ENCODE measurements at regions not wholly inside any gene's neighbourhood (a gene's known extent, or its start where the extent isn't known, plus 50 kb on each side); places are given as distances from the start of the nearest gene placed in this dataset.

- TF ChIP-seq CTCF (IDR thresholded peaks at IDR 0.05; ENCODE audit: low read depth, low read length, missing input control): no peak
- TF ChIP-seq YY1 (IDR thresholded peaks at IDR 0.05): no peak
- TF ChIP-seq SP1 (IDR thresholded peaks at IDR 0.05): no peak
- TF ChIP-seq JUND (IDR thresholded peaks at IDR 0.05): no peak
- no peak for TF ChIP-seq GABPA (IDR thresholded peaks at IDR 0.05 in 1 of 2, conservative IDR thresholded peaks at IDR 0.05 in 1 of 2)
- TF ChIP-seq, protein P1, sequence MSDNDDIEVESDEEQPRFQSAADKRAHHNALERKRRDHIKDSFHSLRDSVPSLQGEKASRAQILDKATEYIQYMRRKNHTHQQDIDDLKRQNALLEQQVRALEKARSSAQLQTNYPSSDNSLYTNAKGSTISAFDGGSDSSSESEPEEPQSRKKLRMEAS (IDR thresholded peaks at IDR 0.05): no peak
- TF ChIP-seq, protein P2, sequence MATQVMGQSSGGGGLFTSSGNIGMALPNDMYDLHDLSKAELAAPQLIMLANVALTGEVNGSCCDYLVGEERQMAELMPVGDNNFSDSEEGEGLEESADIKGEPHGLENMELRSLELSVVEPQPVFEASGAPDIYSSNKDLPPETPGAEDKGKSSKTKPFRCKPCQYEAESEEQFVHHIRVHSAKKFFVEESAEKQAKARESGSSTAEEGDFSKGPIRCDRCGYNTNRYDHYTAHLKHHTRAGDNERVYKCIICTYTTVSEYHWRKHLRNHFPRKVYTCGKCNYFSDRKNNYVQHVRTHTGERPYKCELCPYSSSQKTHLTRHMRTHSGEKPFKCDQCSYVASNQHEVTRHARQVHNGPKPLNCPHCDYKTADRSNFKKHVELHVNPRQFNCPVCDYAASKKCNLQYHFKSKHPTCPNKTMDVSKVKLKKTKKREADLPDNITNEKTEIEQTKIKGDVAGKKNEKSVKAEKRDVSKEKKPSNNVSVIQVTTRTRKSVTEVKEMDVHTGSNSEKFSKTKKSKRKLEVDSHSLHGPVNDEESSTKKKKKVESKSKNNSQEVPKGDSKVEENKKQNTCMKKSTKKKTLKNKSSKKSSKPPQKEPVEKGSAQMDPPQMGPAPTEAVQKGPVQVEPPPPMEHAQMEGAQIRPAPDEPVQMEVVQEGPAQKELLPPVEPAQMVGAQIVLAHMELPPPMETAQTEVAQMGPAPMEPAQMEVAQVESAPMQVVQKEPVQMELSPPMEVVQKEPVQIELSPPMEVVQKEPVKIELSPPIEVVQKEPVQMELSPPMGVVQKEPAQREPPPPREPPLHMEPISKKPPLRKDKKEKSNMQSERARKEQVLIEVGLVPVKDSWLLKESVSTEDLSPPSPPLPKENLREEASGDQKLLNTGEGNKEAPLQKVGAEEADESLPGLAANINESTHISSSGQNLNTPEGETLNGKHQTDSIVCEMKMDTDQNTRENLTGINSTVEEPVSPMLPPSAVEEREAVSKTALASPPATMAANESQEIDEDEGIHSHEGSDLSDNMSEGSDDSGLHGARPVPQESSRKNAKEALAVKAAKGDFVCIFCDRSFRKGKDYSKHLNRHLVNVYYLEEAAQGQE (IDR thresholded peaks at IDR 0.05): no peak
- no peak for TF ChIP-seq TAF1 (conservative IDR thresholded peaks at IDR 0.05)
- no peak for TF ChIP-seq NR2F2 (IDR thresholded peaks at IDR 0.05)
- TF ChIP-seq, protein P3, sequence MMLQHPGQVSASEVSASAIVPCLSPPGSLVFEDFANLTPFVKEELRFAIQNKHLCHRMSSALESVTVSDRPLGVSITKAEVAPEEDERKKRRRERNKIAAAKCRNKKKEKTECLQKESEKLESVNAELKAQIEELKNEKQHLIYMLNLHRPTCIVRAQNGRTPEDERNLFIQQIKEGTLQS (IDR thresholded peaks at IDR 0.05): no peak
- TF ChIP-seq RXRA (IDR thresholded peaks at IDR 0.05): no peak
- TF ChIP-seq EGR1 (IDR thresholded peaks at IDR 0.05; ENCODE audit: low read depth in 2 of 2): no peak
Measured at GRCh38 chr11:81303038-81303664, 1430.5 kb downstream of the FAM181B start.

Data from liver (tissue), 3 donors.